Esophagus muscularis mucosa (tissue), 4 donors: ENCODE measurements at regions not wholly inside any gene's neighbourhood (a gene's known extent, or its start where the extent isn't known, plus 50 kb on each side); places are given as distances from the start of the nearest gene placed in this dataset.

Experiments used
- DNase-seq: peaks from one replicate; pipeline ENCODE4 v3.0.0-alpha.2; 2017; ENCODE audit errors: extremely low spot score
- H3K27ac ChIP-seq, 4 donors: fragments of 200-600 bp; sonication (generic); replicated peaks in 1 of 4; 1 replicate in 3 of 4; 2 replicates in 1 of 4; pipeline ENCODE4 v1.5.1; 2016 to 2019; ENCODE audit warnings: mild to moderate bottlenecking in 1 of 4
- H3K27me3 ChIP-seq, 4 donors: fragments of 200-600 bp; sonication (generic); one replicate each; pipeline versions ENCODE4 v1.5.1 to v1.6.0; 2016 to 2019
- H3K36me3 ChIP-seq, 4 donors: fragments of 200-600 bp; sonication (generic); one replicate each; pipeline ENCODE4 v1.5.1; 2016 to 2019
- H3K4me1 ChIP-seq, 4 donors: fragments of 200-600 bp; sonication (generic); one replicate each; pipeline ENCODE4 v1.5.1; 2016 to 2019
- H3K4me3 ChIP-seq, 4 donors: fragments of 200-600 bp; sonication (generic); 1 replicate in 2 of 4; 2 replicates in 2 of 4; pipeline ENCODE4 v1.5.1; 2016 to 2019; ENCODE audit warnings: mild to moderate bottlenecking in 4 of 4, moderate library complexity in 1 of 4
- H3K9me3 ChIP-seq, 4 donors: fragments of 200-600 bp; sonication (generic); 1 replicate in 3 of 4; 2 replicates in 1 of 4; pipeline ENCODE4 v1.5.1; 2016 to 2019
- CTCF ChIP-seq, 3 experiments: fragments of 200-600 bp in 2 of 3; fragments of 450-650 bp in 1 of 3; sonication (generic) in 2 of 3; IDR thresholded peaks; one replicate each; pipeline ENCODE4 v1.5.1; 2017 to 2019; ENCODE audit warnings: antibody characterized with exemption in 3 of 3, mild to moderate bottlenecking in 2 of 3, moderate library complexity in 1 of 3
- EP300 ChIP-seq: sonication (generic); formaldehyde crosslinking; IDR thresholded peaks from one replicate; pipeline ENCODE4 v1.6.1; 2017; ENCODE audit warnings: antibody characterized with exemption
- POLR2A ChIP-seq: fragments of 450-650 bp; IDR thresholded peaks from one replicate; pipeline ENCODE4 v1.6.1; 2017; ENCODE audit warnings: antibody characterized with exemption, moderate library complexity, mild to moderate bottlenecking, low read depth
- POLR2AphosphoS5 ChIP-seq, 2 donors: sonication (generic); formaldehyde crosslinking; IDR thresholded peaks; one replicate each; pipeline ENCODE4 v1.6.1; 2017; ENCODE audit warnings: antibody characterized with exemption in 2 of 2
- WGBS: methylation state at CpG from one replicate; pipeline ENCODE4 v1.1.5; 2018; 5-methylcytosine and 5-hydroxymethylcytosine counted together
- intact Hi-C: fragments of 100-400 bp; cut with DNase I; formaldehyde crosslinking; loops from one replicate; pipeline ENCODE4 v1.15.1; 2023

GRCh38 chr2:422676-423435 lies 135.0 kb upstream of the ALKAL2 start:
- intact Hi-C loops = no loop called here
- peak; percentile 78 for DNase-seq
- 86% methylated on average over 14 of the region's 14 CpGs for WGBS

GRCh38 chr2:421406-421805 lies 133.5 kb upstream of the ALKAL2 start:
- H3K36me3 ChIP-seq = no peaks in the 10 kb centered on the region
- peaks cover 0 to 15% (median 0%) of the 10 kb centered on the region in 4 donors for H3K27me3 ChIP-seq
- intact Hi-C loops = no loop called here
- no peak overlapping the region for H3K27ac ChIP-seq
- peak; percentile 75 for DNase-seq
- H3K9me3 ChIP-seq = no peaks in the 10 kb centered on the region
- no peak for TF ChIP-seq CTCF (IDR thresholded peaks at IDR 0.05)
- TF ChIP-seq POLR2A = no peak
- TF ChIP-seq EP300 = no peak
- no peak for TF ChIP-seq POLR2AphosphoS5 (IDR thresholded peaks at IDR 0.05)
- no peak overlapping the region for H3K4me3 ChIP-seq
- WGBS = 93% methylated on average over 12 of the region's 14 CpGs
- no peaks in the 10 kb centered on the region for H3K4me1 ChIP-seq

More at GRCh38 chr2:422676-423435, 135.0 kb upstream of the ALKAL2 start:
- TF ChIP-seq POLR2AphosphoS5 (IDR thresholded peaks at IDR 0.05) (no peak), POLR2A (no peak)
- H3K27me3 ChIP-seq = peaks cover 0 to 14% (median 0%) of the 10 kb centered on the region in 4 donors
- no peaks in the 10 kb centered on the region for H3K9me3 ChIP-seq
- H3K4me1 ChIP-seq = no peaks in the 10 kb centered on the region
- H3K4me3 ChIP-seq = no peak overlapping the region
- H3K36me3 ChIP-seq = no peaks in the 10 kb centered on the region
- no peak overlapping the region for H3K27ac ChIP-seq

- no peak for DNase-seq
- Histone ChIP-seq H3K9me3 (no peaks in the 10 kb centered on the region), H3K4me1 (no peaks in the 10 kb centered on the region), H3K27ac (no peak overlapping the region), H3K36me3 (no peaks in the 10 kb centered on the region), H3K27me3 (peaks cover 0 to 18% (median 0%) of the 10 kb centered on the region in 4 donors), H3K4me3 (no peak overlapping the region)
- TF ChIP-seq POLR2A (no peak), CTCF (IDR thresholded peaks at IDR 0.05) (no peak), EP300 (no peak)
- WGBS = 88% methylated on average over 24 of the region's 28 CpGs
- intact Hi-C loops = no loop called here
These were observed 131.9 kb upstream of the ALKAL2 start for GRCh38 chr2:419687-420317.

GRCh38 chr2:417662-418061 lies 129.8 kb upstream of the ALKAL2 start:
- intact Hi-C loops = no loop called here
- no peak overlapping the region for H3K4me3 ChIP-seq
- H3K9me3 ChIP-seq = no peaks in the 10 kb centered on the region
- H3K27me3 ChIP-seq = peaks cover 0 to 11% (median 0%) of the 10 kb centered on the region in 4 donors
- H3K4me1 ChIP-seq = no peaks in the 10 kb centered on the region
- 79% methylated on average over 5 of the region's 5 CpGs for WGBS
- H3K27ac ChIP-seq = no peak overlapping the region
- peak; percentile 89 for DNase-seq
- TF ChIP-seq CTCF (IDR thresholded peaks at IDR 0.05) = no peak
- H3K36me3 ChIP-seq = no peaks in the 10 kb centered on the region

GRCh38 chr2:417006-417405 lies 129.1 kb upstream of the ALKAL2 start:
- 83% methylated on average over 3 of the region's 3 CpGs for WGBS
- H3K36me3 ChIP-seq = no peaks in the 10 kb centered on the region
- no peak overlapping the region for H3K4me3 ChIP-seq
- intact Hi-C loops = no loop called here
- H3K27me3 ChIP-seq = peaks cover 0 to 11% (median 0%) of the 10 kb centered on the region in 4 donors
- TF ChIP-seq POLR2A (no peak), EP300 (no peak), CTCF (IDR thresholded peaks at IDR 0.05) (no peak), POLR2AphosphoS5 (IDR thresholded peaks at IDR 0.05) (no peak)
- H3K9me3 ChIP-seq = no peaks in the 10 kb centered on the region
- H3K27ac ChIP-seq = no peak overlapping the region
- no peaks in the 10 kb centered on the region for H3K4me1 ChIP-seq
- no peak for DNase-seq
